ENCODE measurements at regions not wholly inside any gene's neighbourhood (a gene's known extent, or its start where the extent isn't known, plus 50 kb on each side); places are given as distances from the start of the nearest gene placed in this dataset.

GRCh38 chr19:28981518-28981917 is 231.4 kb downstream of the UQCRFS1 start:
- Mint-ChIP-seq H3K36me3 (peaks cover 1% of the 10 kb centered on the region), H3K27ac (no peak overlapping the region), H3K4me3 (no peak overlapping the region), H3K9me3 (peaks cover 13% of the 10 kb centered on the region), H3K27me3 (peaks cover 2% of the 10 kb centered on the region), H3K4me1 (no peaks in the 10 kb centered on the region)
- no peak for DNase-seq (ENCODE audit: low spot score in 2 of 2)
- no peak for ATAC-seq (ENCODE audit: low read depth)

- Mint-ChIP-seq H3K4me1 (no peaks in the 10 kb centered on the region), H3K27me3 (peaks cover 2% of the 10 kb centered on the region), H3K27ac (no peak overlapping the region), H3K36me3 (no peaks in the 10 kb centered on the region), H3K4me3 (no peak overlapping the region), H3K9me3 (peaks cover 11% of the 10 kb centered on the region)
- no peak for DNase-seq (ENCODE audit: low spot score in 2 of 2)
- ATAC-seq (ENCODE audit: low read depth) = no peak
Observed at GRCh38 chr19:28980236-28980868, 232.6 kb downstream of the UQCRFS1 start.

- DNase-seq (ENCODE audit: low spot score in 2 of 2) = no peak
- Mint-ChIP-seq H3K4me3 (no peak overlapping the region), H3K27ac (no peak overlapping the region), H3K4me1 (no peaks in the 10 kb centered on the region), H3K27me3 (peaks cover 2% of the 10 kb centered on the region), H3K36me3 (no peaks in the 10 kb centered on the region), H3K9me3 (peaks cover 10% of the 10 kb centered on the region)
- no peak for ATAC-seq (ENCODE audit: low read depth)
Observed at GRCh38 chr19:28977826-28978225, 235.1 kb downstream of the UQCRFS1 start.

GRCh38 chr19:28972058-28972852 is 240.7 kb downstream of the UQCRFS1 start:
- ATAC-seq (ENCODE audit: low read depth) (no peak), DNase-seq (ENCODE audit: low spot score in 2 of 2) (no peak)
- Mint-ChIP-seq H3K27ac (no peak overlapping the region), H3K9me3 (peaks cover 5% of the 10 kb centered on the region), H3K4me3 (no peak overlapping the region), H3K4me1 (no peaks in the 10 kb centered on the region), H3K27me3 (no peaks in the 10 kb centered on the region), H3K36me3 (no peaks in the 10 kb centered on the region)

- Mint-ChIP-seq H3K9me3 (peaks cover 5% of the 10 kb centered on the region), H3K36me3 (no peaks in the 10 kb centered on the region), H3K4me1 (no peaks in the 10 kb centered on the region), H3K27me3 (no peaks in the 10 kb centered on the region), H3K27ac (no peak overlapping the region), H3K4me3 (no peak overlapping the region)
- DNase-seq (ENCODE audit: low spot score in 2 of 2) = no peak
- ATAC-seq (ENCODE audit: low read depth) = no peak
Observed at GRCh38 chr19:28971513-28971912, 241.4 kb downstream of the UQCRFS1 start.

GRCh38 chr19:28971049-28971448 is 241.9 kb downstream of the UQCRFS1 start:
- Mint-ChIP-seq H3K36me3 (no peaks in the 10 kb centered on the region), H3K4me1 (no peaks in the 10 kb centered on the region), H3K4me3 (no peak overlapping the region), H3K27me3 (no peaks in the 10 kb centered on the region), H3K9me3 (peaks cover 5% of the 10 kb centered on the region), H3K27ac (no peak overlapping the region)
- DNase-seq (ENCODE audit: low spot score in 2 of 2) (no peak), ATAC-seq (ENCODE audit: low read depth) (no peak)

- Mint-ChIP-seq H3K27ac (no peak overlapping the region), H3K27me3 (no peaks in the 10 kb centered on the region), H3K4me3 (no peak overlapping the region), H3K4me1 (no peaks in the 10 kb centered on the region), H3K36me3 (no peaks in the 10 kb centered on the region), H3K9me3 (peaks cover 5% of the 10 kb centered on the region)
- DNase-seq (ENCODE audit: low spot score in 2 of 2) (no peak), ATAC-seq (ENCODE audit: low read depth) (no peak)
Observed at GRCh38 chr19:28968721-28969120, 244.2 kb downstream of the UQCRFS1 start.

GRCh38 chr19:28966737-28967399 is 246.1 kb downstream of the UQCRFS1 start:
- Mint-ChIP-seq H3K9me3 (peaks cover 5% of the 10 kb centered on the region), H3K27me3 (no peaks in the 10 kb centered on the region), H3K36me3 (no peaks in the 10 kb centered on the region), H3K4me3 (no peak overlapping the region), H3K27ac (no peak overlapping the region), H3K4me1 (no peaks in the 10 kb centered on the region)
- ATAC-seq (ENCODE audit: low read depth) (no peak), DNase-seq (ENCODE audit: low spot score in 2 of 2) (no peak)

GRCh38 chr19:28964500-28964899 is 248.5 kb downstream of the UQCRFS1 start:
- no peak for DNase-seq (ENCODE audit: low spot score in 2 of 2)
- no peak overlapping the region for H3K4me3 Mint-ChIP-seq
- H3K36me3 Mint-ChIP-seq = no peaks in the 10 kb centered on the region
- no peak for ATAC-seq (ENCODE audit: low read depth)
- no peaks in the 10 kb centered on the region for H3K4me1 Mint-ChIP-seq
- H3K27ac Mint-ChIP-seq = no peak overlapping the region
- H3K27me3 Mint-ChIP-seq = no peaks in the 10 kb centered on the region
- peaks cover 12% of the 10 kb centered on the region for H3K9me3 Mint-ChIP-seq

GRCh38 chr19:28963486-28964250 is 249.3 kb downstream of the UQCRFS1 start:
- H3K4me3 Mint-ChIP-seq = no peak overlapping the region
- DNase-seq (ENCODE audit: low spot score in 2 of 2) (no peak), ATAC-seq (ENCODE audit: low read depth) (no peak)
- peaks cover 12% of the 10 kb centered on the region for H3K9me3 Mint-ChIP-seq
- no peaks in the 10 kb centered on the region for H3K4me1 Mint-ChIP-seq
- H3K36me3 Mint-ChIP-seq = no peaks in the 10 kb centered on the region
- no peaks in the 10 kb centered on the region for H3K27me3 Mint-ChIP-seq
- no peak overlapping the region for H3K27ac Mint-ChIP-seq

- no peak for DNase-seq (ENCODE audit: low spot score in 2 of 2)
- Mint-ChIP-seq H3K9me3 (peaks cover 8% of the 10 kb centered on the region), H3K27me3 (no peaks in the 10 kb centered on the region), H3K4me3 (no peak overlapping the region), H3K27ac (no peak overlapping the region), H3K36me3 (no peaks in the 10 kb centered on the region), H3K4me1 (no peaks in the 10 kb centered on the region)
- ATAC-seq (ENCODE audit: low read depth) = no peak
Observed at GRCh38 chr19:28961772-28962500, 251.0 kb downstream of the UQCRFS1 start.

- peaks cover 8% of the 10 kb centered on the region for H3K9me3 Mint-ChIP-seq
- H3K4me1 Mint-ChIP-seq = no peaks in the 10 kb centered on the region
- no peaks in the 10 kb centered on the region for H3K27me3 Mint-ChIP-seq
- no peak overlapping the region for H3K27ac Mint-ChIP-seq
- ATAC-seq (ENCODE audit: low read depth) = no peak
- no peak overlapping the region for H3K4me3 Mint-ChIP-seq
- H3K36me3 Mint-ChIP-seq = no peaks in the 10 kb centered on the region
- DNase-seq (ENCODE audit: low spot score in 2 of 2) = no peak
Observed at GRCh38 chr19:28960986-28961705, 251.8 kb downstream of the UQCRFS1 start.

GRCh38 chr19:28960586-28960985 is 252.4 kb downstream of the UQCRFS1 start:
- H3K4me1 Mint-ChIP-seq = no peaks in the 10 kb centered on the region
- H3K4me3 Mint-ChIP-seq = no peak overlapping the region
- H3K27me3 Mint-ChIP-seq = no peaks in the 10 kb centered on the region
- ATAC-seq (ENCODE audit: low read depth) (no peak), DNase-seq (ENCODE audit: low spot score in 2 of 2) (no peak)
- peaks cover 8% of the 10 kb centered on the region for H3K9me3 Mint-ChIP-seq
- H3K27ac Mint-ChIP-seq = no peak overlapping the region
- H3K36me3 Mint-ChIP-seq = no peaks in the 10 kb centered on the region

Measured in memory B cell (primary cell).